HG03442 (cell line): ENCODE measurements at regions not wholly inside any gene's neighbourhood (a gene's known extent, or its start where the extent isn't known, plus 50 kb on each side); places are given as distances from the start of the nearest gene placed in this dataset.
A peak's percentile ranks its signal among the peaks of the same experiment; 100 is the strongest.

Experiments used
- ATAC-seq: cut with Tn5 transposase; IDR thresholded peaks from one replicate; pipeline ENCODE4 v1.9.1; 2021; ENCODE audit warnings: mild to moderate bottlenecking, moderate library complexity; ENCODE audit not compliant: unreplicated experiment

DNA sequence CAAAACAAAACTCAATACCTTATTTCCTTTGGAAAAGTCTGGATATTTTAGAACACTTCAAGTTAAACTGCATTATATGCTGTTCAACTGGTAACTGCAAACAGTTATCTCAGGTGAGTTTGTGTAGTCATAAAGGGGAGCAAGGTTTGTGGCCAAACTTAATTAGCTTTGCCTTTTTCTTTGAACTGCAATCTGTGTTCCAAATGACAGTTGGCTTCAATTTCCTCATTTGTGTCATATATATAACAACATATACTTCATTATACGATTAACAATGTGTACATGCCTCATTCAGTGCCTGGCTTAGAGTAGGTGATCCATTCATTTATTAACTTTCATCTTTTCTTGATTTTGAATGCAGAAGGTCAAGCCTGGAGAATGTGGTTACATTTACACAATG lies 55.8 kb downstream of the KCNE4 start:
- no peak for ATAC-seq

DNA sequence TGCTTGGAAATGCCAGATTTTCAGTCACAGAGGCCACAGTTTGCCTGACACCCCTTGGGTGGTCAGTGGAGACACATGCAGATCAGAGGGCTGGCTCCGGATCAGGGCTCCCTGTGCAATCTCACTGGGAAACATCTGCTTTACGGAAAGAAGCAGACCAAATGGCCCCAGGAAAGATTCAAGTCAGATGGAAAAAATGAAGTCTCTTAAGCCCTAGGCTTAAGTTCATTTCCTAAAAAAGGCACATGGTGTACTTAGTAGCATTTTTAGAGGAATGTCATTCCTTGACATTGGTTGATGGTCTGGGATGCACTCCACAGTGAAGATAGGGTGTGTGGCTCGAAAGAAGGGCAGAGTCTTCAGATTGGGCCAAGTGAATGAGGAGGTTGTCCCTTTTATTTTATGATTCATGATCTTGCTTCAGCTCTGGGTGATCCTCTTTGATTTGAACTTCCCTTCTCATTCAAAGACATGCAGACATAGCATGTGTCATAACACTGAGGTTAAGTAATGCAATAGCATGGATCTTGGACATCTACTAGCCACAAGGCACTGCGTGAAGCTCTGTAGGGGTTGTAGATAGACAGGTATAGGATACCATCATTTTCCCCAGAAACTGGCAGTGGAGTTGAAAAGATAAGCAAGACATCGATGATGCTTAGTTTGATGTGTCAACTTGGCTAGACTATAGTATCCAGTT lies 56.5 kb downstream of the KCNE4 start:
- no peak for ATAC-seq

- ATAC-seq = no peak
These were observed 57.4 kb downstream of the KCNE4 start for GRCh38 chr2:223109341-223109740.

DNA sequence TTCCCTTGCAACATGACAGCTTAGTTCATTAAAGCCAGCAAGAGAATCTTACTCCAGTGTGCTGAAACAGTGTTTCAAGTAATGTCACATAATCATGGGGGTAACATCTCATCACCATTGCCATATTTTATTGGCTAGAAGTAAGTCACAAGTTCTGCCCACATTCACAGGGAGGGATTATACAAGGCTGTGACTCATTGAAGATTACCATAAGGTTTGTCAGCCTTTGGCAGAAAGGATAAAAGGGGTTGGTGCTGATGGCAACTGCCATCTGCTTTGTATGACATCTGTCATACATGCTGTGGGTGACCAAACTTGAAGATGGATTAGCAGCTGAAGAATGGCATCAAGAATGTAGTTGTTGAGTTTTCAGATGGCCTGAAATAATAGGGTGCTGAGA lies 61.2 kb downstream of the KCNE4 start:
- ATAC-seq = no peak

GRCh38 chr2:223114170-223114569 lies 62.2 kb downstream of the KCNE4 start:
- no peak for ATAC-seq

DNA sequence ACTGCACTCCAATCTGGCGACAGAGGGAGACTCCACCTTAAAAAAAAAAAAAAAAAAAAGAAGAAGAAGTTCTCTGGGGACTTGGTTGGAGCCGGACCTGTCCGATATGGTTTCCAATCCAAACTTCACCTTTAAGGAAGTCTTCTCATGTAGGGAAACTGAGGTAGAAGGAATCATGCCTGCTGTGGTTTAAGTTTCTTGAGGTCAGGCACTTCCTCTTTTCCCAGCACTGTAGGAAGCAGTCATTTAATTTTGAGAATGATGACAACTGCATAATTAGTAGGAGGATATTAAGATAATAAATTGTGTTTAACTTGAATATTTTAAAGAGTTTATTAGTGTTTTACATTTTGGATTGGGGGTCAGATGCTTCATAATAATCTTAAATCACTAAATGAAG lies 62.9 kb downstream of the KCNE4 start:
- no peak for ATAC-seq

DNA sequence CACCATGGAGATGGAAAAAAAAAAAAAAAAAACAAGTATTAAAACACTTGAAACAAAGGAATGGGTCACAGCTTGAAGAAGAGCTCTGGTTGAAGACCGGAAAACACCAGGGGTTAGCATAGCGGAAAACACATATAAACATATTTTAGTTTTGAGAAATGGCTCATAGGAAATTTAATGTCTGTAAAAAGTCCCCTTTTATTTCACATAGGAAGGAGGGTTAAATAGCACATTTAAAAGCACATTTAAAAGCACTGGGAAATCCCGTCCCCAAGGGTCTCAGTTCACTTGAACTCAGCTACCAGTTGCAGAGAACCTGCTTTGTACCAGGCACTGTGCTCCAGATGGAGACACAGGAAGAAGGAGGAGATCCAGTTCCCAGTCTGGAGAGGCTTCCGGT lies 65.5 kb downstream of the KCNE4 start:
- ATAC-seq = no peak

- ATAC-seq = no peak
These were observed 69.3 kb downstream of the KCNE4 start for GRCh38 chr2:223121283-223121682.

DNA sequence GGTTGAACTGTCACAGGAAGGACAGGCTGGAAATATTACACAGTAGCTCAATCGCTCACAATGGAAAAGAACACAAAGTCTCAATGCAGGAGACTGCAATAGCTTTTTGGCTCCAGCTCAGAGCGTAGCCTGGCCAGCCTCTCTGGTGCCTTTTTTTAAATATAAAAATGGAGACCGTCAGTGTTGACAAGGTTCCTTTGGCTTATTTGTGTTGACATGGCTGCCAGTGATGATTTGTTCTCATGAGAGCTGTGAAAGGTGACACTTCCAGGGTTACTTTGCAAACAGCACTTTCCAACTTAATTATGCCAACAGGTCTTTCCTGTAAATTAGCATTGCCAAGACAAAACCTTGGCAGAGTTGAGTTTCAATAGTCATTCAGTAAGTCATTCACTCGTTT lies 70.8 kb downstream of the KCNE4 start:
- ATAC-seq = no peak

DNA sequence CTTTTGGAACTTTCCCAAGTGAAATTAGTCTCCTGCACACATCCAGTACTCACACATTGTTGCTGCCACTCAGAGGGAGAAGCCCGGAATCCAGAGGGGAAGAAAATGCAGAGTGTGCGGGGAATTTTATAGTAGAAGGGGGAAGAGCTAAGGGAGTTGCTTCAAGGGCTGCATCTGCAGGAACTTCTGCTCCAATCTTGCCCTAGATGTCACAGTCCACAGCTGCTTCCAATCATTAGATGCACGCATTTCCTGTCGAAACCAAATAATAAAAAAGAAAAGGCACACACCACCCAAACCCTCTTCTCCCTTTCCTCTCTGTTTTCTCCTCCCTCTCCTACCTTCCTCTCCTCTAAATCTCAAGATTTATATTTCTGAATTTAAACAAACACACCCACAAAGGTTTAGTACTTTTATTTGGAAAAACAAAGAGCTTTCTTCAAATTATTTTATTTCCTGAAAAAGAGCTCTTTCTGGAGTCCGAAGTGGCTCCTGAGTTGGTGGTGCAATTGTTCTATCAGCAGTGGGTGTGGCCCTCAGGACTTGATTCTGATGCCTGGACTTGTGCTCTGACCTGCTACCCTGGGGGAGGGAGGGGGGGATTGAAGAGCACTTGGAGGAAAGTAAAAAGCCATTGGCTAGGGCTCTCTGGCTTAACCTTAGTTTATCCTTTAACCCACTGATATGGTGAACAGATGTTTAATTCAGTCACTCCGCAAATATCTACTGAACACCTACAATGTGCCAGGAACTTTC lies 72.0 kb downstream of the KCNE4 start:
- no peak for ATAC-seq

DNA sequence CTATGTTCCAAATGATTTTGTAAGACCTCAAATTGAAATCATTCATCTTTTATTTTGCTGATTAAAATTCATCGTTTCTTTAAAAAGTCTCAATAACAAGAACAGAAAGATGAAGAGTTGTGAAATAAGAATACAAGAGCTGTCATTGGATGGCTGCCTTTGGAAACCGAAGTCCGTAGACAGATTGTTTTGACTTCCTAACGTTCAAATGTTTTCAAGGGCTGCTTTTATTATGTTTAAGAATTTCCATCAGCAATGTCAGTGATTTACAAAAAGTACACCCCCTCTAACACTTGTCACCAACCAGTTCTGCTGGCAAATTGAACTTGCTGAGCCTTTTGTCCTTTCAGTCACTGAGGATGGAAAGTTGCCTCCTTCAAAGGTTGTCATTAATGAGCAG lies 89.6 kb downstream of the KCNE4 start:
- no peak for ATAC-seq

DNA sequence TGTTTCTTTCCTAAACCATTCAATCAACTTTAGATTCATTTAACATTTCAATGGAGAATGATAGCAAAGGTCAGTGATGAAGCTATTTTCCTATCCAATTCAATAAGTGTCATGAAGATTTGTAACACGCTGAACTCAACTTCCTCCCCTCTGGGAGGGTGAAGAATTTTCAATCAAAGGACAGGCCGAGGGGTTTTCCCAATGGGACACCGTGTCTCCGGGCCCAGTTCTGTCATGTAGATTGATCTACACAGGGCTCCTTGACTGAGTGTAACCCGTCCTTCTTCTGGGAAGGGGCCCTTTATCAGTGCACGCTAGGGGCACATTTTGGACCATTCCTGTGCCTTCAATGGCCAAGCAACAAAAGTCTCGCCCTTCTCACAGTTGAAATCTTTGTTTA lies 90.1 kb downstream of the KCNE4 start:
- no peak for ATAC-seq

DNA sequence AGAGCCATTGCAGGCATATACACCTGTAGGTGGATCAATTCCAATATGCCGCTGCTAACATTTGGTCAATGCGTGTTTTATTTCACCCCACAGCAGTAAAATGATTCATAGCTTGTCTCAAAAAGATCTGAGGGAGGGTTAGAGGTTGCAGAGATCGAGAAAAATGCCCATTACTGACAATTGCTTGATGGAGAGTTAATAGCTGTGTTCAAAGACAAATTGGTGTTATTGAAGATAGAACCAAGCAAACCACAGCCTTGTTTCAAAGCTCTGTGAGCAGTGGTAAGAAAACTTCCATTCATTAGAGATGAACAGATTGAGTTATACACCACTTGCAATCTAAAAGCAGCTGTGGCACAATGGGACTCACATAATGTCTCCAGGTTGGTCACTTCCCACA lies 95.4 kb downstream of the KCNE4 start:
- ATAC-seq = no peak

DNA sequence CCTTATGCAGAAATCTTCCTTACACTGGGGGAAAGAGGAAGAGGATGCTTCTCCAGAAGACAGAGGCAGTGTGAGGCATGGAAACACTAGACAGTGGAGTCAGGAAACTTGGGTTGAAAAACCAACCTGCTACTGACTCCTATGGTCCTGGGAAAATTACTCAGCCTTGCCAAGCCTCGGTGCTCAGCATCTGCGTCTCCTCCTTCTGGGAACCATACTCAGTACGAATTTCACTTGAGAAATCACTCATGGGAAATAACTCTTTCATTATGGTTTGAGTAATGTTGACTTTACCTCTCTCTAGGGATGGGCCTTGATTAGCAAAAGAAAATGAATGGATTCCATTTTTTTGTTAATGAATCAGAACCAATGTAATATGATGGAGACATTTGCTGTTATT lies 96.5 kb downstream of the KCNE4 start:
- ATAC-seq = no peak

- ATAC-seq = no peak
These were observed 104.0 kb downstream of the KCNE4 start for GRCh38 chr2:223155956-223156355.

- no peak for ATAC-seq
These were observed 110.0 kb downstream of the KCNE4 start for GRCh38 chr2:223161873-223162458.

DNA sequence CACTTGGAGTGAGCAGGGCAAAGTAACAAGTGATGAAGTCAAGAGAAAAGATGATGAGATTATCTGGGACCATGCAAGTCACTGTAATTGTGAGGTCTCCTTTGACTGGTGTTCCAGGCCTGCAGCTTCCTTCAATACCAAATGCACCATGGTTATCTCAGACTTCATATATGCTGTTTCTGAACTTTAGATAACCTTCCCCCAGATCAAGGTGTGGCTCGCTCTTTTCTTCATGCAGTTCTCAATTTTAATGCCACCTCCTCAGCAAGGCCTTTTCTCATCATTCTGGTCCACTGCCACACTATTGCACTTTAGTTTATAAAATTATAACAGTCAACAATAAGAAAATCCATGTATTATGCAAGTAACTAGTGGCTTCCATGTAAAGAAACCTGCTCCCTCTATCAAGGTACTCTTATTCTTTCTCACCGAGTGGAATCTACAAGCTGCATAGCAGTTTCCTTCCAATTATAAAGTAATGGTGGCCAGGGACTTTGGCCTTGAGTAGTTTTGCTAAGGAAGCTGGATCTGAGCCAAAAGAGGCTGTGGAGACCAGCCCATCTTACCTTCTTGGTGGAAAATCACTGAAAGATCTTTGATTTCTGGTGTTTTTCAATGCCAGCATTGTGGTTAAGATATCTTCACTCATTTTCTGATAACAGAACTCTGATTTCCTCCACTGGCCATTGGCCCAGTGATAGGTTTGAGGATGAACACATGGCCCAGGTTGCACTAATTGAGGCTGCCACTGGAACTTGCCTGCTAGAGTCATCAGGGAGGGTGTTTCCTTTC lies 113.6 kb downstream of the KCNE4 start:
- ATAC-seq = no peak

- no peak for ATAC-seq
These were observed 114.2 kb downstream of the KCNE4 start for GRCh38 chr2:223166215-223166493.

- peak; percentile 54 for ATAC-seq
These were observed 115.1 kb downstream of the KCNE4 start for GRCh38 chr2:223166983-223167650.

GRCh38 chr2:223169830-223170605 lies 118.0 kb downstream of the KCNE4 start:
- no peak for ATAC-seq
